ENCODE measurements at regions not wholly inside any gene's neighbourhood (a gene's known extent, or its start where the extent isn't known, plus 50 kb on each side); places are given as distances from the start of the nearest gene placed in this dataset.

- TF ChIP-seq, protein P1, sequence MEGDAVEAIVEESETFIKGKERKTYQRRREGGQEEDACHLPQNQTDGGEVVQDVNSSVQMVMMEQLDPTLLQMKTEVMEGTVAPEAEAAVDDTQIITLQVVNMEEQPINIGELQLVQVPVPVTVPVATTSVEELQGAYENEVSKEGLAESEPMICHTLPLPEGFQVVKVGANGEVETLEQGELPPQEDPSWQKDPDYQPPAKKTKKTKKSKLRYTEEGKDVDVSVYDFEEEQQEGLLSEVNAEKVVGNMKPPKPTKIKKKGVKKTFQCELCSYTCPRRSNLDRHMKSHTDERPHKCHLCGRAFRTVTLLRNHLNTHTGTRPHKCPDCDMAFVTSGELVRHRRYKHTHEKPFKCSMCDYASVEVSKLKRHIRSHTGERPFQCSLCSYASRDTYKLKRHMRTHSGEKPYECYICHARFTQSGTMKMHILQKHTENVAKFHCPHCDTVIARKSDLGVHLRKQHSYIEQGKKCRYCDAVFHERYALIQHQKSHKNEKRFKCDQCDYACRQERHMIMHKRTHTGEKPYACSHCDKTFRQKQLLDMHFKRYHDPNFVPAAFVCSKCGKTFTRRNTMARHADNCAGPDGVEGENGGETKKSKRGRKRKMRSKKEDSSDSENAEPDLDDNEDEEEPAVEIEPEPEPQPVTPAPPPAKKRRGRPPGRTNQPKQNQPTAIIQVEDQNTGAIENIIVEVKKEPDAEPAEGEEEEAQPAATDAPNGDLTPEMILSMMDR (IDR thresholded peaks at IDR 0.05; ENCODE audit: low read depth, low read length): no peak
- TF ChIP-seq EZH2phosphoT487 (IDR thresholded peaks at IDR 0.05; ENCODE audit: low read depth): no peak
Measured at GRCh38 chr5:2581418-2581817, 170.1 kb downstream of the IRX2 start.

All from OCI-LY3 (cell line).